Activated naive CD8-positive, alpha-beta T cell treated with anti-CD3 and anti-CD28 coated beads, Interleukin-2, amount 50 U/mL, for 24 hours (primary cell): ENCODE measurements at regions not wholly inside any gene's neighbourhood (a gene's known extent, or its start where the extent isn't known, plus 50 kb on each side); places are given as distances from the start of the nearest gene placed in this dataset.

Source experiments
- ATAC-seq: fragments of 150-1000 bp; cut with Tn5 transposase; one replicate; pipeline ENCODE4 v1.10.0; 2021
- DNase-seq: peaks from one replicate; pipeline ENCODE4 v3.0.0; 2021
- H3K27ac Mint-ChIP-seq: one replicate; pipeline ENCODE4 v1.8.0; 2021; ENCODE audit warnings: mild to moderate bottlenecking, mixed read lengths
- H3K27me3 Mint-ChIP-seq: one replicate; pipeline ENCODE4 v1.8.0; 2021; ENCODE audit warnings: mixed read lengths
- H3K36me3 Mint-ChIP-seq: one replicate; pipeline ENCODE4 v1.8.0; 2021; ENCODE audit warnings: low read depth, mixed read lengths
- H3K4me1 Mint-ChIP-seq: one replicate; pipeline ENCODE4 v1.8.0; 2021; ENCODE audit warnings: mixed read lengths
- H3K4me3 Mint-ChIP-seq: one replicate; pipeline ENCODE4 v1.8.0; 2021; ENCODE audit warnings: mild to moderate bottlenecking, moderate library complexity, mixed read lengths
- H3K9me3 Mint-ChIP-seq: one replicate; pipeline ENCODE4 v1.8.0; 2021; ENCODE audit warnings: mixed read lengths

DNA sequence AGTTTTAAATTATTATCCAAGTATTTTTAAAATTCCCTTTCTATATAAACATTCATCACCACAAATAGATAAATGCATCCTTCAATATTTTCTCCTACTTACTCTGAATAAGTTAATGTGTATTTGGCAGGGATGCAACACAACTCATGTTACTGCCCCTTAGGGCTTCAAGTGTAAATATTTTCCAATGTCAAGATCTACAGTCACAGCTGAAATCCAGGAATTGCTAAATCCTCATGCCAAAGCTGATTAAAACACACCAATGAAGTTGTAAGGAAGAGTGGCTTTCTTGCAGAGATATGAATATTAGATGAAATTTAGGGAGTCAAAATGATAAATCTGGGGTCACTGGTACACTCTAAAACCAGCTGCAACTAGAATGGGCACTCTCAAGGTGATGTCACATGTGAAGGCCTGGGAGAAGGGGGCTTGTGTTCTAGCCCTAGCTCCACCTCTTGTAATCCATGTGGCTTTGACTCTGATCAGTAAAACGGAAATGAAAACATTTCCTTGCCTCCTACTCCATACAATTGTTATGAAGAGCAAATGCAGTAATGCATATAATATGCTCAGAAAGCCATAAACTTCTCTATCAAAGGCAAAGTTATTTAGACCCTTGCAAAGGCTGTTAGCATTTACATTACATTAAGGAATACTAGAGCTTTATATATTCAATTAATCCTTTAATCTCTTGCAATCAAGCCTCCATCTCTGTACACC, 228.1 kb upstream of the NFE2L3 start:
- H3K36me3 Mint-ChIP-seq: peaks cover 1% of the 10 kb centered on the region
- H3K4me3 Mint-ChIP-seq: no peak overlapping the region
- DNase-seq: no peak
- no peaks in the 10 kb centered on the region for H3K4me1 Mint-ChIP-seq
- H3K27me3 Mint-ChIP-seq: peaks cover 6% of the 10 kb centered on the region
- peaks cover 11% of the 10 kb centered on the region for H3K9me3 Mint-ChIP-seq
- H3K27ac Mint-ChIP-seq: no peak overlapping the region
- ATAC-seq: no peak

DNA sequence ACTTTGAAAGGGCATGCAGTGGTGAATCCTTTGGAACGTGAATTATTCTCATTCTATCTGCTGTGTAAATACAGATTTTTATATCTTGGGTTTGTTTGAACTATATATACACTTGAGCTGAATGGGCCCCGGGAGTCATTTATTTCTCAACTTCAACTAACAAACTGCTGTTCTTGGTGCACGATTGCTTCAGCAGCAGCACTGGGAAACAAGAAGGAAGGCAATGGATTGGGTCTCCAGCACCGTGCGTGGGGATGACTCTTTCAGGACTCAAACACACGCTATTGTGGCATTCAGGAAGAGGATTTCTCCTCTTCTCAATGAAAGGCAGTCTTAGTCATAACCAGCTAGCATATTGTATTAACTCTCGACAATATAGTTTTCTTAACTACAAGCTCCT, 226.0 kb upstream of the NFE2L3 start:
- Mint-ChIP-seq H3K4me1 (no peaks in the 10 kb centered on the region), H3K4me3 (no peak overlapping the region), H3K9me3 (peaks cover 5% of the 10 kb centered on the region), H3K27me3 (peaks cover 8% of the 10 kb centered on the region), H3K27ac (no peak overlapping the region), H3K36me3 (no peaks in the 10 kb centered on the region)
- DNase-seq (no peak), ATAC-seq (no peak)

DNA sequence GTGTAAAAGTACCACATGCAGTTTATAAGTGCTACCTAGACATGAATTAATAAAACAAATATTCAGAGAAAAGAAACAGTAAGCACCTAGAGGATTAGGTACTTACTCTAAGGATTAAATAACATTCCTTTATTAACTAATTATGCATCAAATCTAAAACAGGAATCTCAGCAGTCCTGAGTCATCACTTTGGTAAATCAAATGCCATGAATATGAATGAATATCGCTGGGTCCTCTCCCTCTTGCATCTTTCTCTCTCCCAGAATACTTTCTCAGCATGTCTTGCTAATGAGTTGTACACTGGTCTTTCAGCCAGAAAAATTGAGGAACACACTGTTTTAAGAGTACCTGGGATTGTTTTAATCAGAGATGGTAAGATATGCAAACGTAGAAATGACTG, 225.5 kb upstream of the NFE2L3 start:
- no peaks in the 10 kb centered on the region for H3K4me1 Mint-ChIP-seq
- peaks cover 5% of the 10 kb centered on the region for H3K9me3 Mint-ChIP-seq
- H3K4me3 Mint-ChIP-seq: no peak overlapping the region
- ATAC-seq: no peak
- no peaks in the 10 kb centered on the region for H3K36me3 Mint-ChIP-seq
- H3K27ac Mint-ChIP-seq: no peak overlapping the region
- no peak for DNase-seq
- peaks cover 5% of the 10 kb centered on the region for H3K27me3 Mint-ChIP-seq

DNA sequence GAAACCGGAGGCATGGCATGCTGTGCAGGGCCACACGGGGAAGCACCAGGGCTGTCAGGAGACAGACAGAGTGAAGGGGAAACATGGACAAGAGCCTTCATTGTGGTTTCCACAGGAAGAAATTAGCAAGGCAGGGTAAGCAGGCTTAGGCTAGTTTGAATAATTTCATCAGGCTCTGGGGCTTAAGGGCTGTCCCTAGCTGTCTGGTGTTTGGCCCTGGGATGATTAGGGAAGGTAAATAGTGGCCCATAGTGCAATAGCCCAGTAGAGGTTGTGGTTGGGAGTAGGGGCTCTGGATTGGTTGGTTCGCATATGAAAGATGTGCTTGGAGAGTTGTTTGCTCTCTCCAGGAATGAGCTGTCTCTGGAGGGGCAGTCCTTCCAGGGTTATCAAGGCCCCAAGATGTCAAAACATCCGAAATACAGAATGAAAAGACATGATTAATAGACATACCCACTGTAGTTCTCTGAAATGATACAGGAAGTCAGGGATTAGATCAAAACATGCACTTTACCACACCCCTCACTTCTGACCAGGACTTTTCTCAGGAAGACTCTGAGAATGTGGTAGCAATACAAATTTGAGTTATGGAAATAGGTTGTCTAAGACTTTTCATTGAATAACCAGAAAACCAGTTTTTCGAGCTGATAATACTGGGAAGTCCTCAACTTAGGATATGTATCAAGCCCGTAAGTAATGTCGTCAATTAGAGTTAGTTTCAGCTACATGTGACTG, 224.9 kb upstream of the NFE2L3 start:
- H3K27ac Mint-ChIP-seq: no peak overlapping the region
- no peak overlapping the region for H3K4me3 Mint-ChIP-seq
- ATAC-seq: no peak
- peaks cover 5% of the 10 kb centered on the region for H3K27me3 Mint-ChIP-seq
- H3K9me3 Mint-ChIP-seq: peaks cover 5% of the 10 kb centered on the region
- H3K36me3 Mint-ChIP-seq: no peaks in the 10 kb centered on the region
- H3K4me1 Mint-ChIP-seq: no peaks in the 10 kb centered on the region
- DNase-seq: no peak

DNA sequence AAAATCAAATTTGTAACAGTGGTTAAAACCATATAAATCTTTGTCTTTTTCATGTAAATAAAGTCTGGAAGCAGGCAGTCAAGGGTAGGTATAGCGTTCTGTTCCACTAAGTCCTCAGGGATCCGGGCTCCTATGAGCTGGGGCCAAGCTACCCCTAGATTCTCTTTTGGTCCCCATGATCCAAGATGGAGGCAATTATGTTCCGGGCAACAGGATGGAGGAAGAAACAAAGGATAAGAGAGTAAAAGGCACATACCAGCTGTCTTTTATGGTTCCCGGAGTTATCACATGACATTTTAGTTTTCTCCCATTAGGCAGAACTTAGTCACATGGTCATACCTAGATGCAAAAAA, 224.4 kb upstream of the NFE2L3 start:
- Mint-ChIP-seq H3K4me3 (no peak overlapping the region), H3K36me3 (no peaks in the 10 kb centered on the region), H3K4me1 (no peaks in the 10 kb centered on the region), H3K27me3 (peaks cover 5% of the 10 kb centered on the region), H3K9me3 (peaks cover 6% of the 10 kb centered on the region), H3K27ac (no peak overlapping the region)
- no peak for ATAC-seq
- DNase-seq: no peak

DNA sequence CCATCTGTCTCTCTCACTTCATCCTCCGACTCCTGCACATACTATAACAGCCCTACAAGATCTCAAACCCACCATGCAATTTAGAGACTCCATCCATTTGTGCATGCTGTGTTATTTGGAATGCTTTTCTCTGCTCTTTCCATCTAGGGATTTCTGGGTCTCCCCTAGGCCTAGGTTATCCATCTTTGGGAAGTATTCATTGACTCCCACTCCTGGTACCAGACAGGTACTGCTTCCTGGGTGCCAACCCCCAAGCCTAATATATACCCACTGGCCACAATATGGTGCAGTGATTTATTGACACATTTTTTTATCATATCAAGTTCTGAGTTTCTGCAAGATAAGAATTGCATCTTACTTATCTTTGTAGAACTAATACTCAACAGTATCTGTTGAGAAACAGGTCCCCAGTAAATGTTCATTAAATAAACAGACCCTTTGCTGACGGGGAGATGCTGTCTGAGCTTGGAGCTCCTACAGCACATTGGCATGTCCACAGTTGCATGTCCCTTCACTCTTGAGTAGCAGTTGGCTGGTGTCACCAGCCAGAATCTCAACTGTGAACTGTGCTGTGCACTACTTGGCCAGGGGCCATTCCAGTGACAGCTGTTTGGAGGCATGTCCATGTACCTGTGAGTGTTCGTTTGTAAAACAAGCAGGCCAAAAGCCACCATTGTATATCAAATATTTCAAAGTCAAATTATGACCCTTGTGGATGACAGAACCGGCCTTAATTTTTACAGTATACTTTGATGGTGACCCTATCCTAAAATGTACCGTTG, 223.3 kb upstream of the NFE2L3 start:
- DNase-seq (no peak), ATAC-seq (no peak)
- Mint-ChIP-seq H3K36me3 (peaks cover 7% of the 10 kb centered on the region), H3K4me3 (no peak overlapping the region), H3K4me1 (no peaks in the 10 kb centered on the region), H3K27me3 (peaks cover 15% of the 10 kb centered on the region), H3K9me3 (peaks cover 18% of the 10 kb centered on the region), H3K27ac (no peak overlapping the region)

DNA sequence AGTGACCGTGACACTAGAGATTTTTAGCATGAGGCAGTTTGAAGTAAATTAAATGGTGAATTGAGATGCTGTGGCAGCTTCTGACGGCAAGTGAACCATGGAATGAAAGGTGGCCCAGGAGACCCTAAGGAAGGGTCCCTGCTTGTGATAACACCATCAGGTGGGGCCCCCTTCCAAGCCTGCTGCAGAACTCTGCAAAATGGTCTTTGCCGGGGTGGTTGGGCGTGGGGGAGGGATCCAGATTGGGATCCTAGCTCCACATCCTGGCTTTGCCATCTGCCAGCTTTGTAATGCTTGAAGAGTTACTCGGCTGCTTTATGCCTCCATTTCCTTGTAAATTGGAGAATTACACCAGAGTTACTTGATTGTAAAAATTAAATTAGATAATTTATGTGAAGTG, 222.6 kb upstream of the NFE2L3 start:
- peaks cover 18% of the 10 kb centered on the region for H3K27me3 Mint-ChIP-seq
- no peak overlapping the region for H3K27ac Mint-ChIP-seq
- H3K9me3 Mint-ChIP-seq: peaks cover 25% of the 10 kb centered on the region
- no peaks in the 10 kb centered on the region for H3K4me1 Mint-ChIP-seq
- peaks cover 9% of the 10 kb centered on the region for H3K36me3 Mint-ChIP-seq
- DNase-seq (no peak), ATAC-seq (no peak)
- H3K4me3 Mint-ChIP-seq: no peak overlapping the region

DNA sequence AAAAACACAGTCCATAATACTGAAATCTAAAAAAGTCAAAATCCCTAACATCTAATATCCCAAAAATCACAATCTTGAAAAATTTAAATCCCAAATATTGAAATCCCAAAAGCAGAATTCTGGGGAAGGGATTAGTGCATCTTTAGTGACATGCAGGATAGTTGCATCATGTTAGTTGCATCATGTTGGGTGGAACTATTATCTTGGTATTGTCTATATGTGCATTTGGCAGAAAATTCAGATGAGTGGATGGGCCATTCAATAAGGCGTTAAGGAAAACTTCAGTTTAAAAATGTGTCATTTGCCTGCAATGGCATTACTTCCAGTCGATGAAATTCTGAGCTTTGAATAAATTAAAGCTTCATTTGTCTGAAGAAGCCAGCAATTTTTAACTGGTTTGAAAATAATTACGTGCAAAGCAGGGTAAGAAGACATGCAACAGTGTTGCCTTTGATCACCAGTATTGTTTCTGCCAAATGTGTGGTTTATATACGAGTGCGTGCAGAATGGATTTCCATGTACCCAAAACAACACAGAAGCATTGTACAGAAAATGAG, 221.4 kb upstream of the NFE2L3 start:
- no peaks in the 10 kb centered on the region for H3K4me1 Mint-ChIP-seq
- H3K9me3 Mint-ChIP-seq: peaks cover 31% of the 10 kb centered on the region
- no peak overlapping the region for H3K4me3 Mint-ChIP-seq
- DNase-seq: no peak
- ATAC-seq: no peak
- peaks cover 27% of the 10 kb centered on the region for H3K27me3 Mint-ChIP-seq
- H3K27ac Mint-ChIP-seq: no peak overlapping the region
- H3K36me3 Mint-ChIP-seq: peaks cover 11% of the 10 kb centered on the region

DNA sequence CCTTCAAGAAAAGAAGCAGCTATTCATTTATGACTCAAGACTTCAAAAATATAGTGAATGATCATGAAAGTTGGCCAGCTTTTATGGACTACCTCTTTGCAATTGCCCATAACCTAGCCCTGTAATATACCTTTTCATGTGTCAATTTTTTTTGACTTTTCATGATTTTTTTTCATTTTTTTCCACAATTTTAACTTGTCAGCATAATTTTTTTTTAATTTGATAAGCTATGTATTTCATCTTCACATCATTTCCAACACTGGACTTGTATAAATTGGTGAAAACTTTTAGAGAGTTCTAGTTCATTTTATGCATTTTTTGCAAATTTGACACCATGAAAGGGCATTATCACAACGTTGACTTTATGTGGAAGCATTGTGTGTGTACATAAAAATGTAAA, 220.8 kb upstream of the NFE2L3 start:
- no peak for DNase-seq
- peaks cover 31% of the 10 kb centered on the region for H3K9me3 Mint-ChIP-seq
- H3K27ac Mint-ChIP-seq: no peak overlapping the region
- H3K4me1 Mint-ChIP-seq: no peaks in the 10 kb centered on the region
- H3K36me3 Mint-ChIP-seq: peaks cover 11% of the 10 kb centered on the region
- no peak overlapping the region for H3K4me3 Mint-ChIP-seq
- peaks cover 26% of the 10 kb centered on the region for H3K27me3 Mint-ChIP-seq
- ATAC-seq: no peak

DNA sequence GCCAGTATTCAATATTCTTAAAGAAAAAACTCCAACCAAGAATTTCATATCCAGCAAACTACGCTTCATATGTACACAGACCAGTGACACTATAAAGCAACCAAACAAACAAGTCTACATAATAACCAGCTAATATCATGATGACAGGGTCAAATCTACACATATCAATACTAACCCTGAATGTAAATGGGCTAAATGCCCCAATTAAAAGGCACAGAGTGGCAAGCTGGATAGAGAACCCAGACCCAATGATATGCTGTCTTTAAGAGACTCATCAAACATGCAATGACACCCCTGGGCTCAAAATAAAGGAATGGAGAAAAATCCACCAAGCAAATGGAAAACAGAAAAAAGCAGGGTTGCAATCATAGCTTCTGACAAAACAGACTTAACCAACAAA, 218.1 kb upstream of the NFE2L3 start:
- Mint-ChIP-seq H3K4me1 (no peaks in the 10 kb centered on the region), H3K36me3 (peaks cover 11% of the 10 kb centered on the region), H3K4me3 (no peak overlapping the region), H3K27ac (no peak overlapping the region), H3K9me3 (peaks cover 26% of the 10 kb centered on the region), H3K27me3 (peaks cover 37% of the 10 kb centered on the region)
- ATAC-seq (no peak), DNase-seq (no peak)

DNA sequence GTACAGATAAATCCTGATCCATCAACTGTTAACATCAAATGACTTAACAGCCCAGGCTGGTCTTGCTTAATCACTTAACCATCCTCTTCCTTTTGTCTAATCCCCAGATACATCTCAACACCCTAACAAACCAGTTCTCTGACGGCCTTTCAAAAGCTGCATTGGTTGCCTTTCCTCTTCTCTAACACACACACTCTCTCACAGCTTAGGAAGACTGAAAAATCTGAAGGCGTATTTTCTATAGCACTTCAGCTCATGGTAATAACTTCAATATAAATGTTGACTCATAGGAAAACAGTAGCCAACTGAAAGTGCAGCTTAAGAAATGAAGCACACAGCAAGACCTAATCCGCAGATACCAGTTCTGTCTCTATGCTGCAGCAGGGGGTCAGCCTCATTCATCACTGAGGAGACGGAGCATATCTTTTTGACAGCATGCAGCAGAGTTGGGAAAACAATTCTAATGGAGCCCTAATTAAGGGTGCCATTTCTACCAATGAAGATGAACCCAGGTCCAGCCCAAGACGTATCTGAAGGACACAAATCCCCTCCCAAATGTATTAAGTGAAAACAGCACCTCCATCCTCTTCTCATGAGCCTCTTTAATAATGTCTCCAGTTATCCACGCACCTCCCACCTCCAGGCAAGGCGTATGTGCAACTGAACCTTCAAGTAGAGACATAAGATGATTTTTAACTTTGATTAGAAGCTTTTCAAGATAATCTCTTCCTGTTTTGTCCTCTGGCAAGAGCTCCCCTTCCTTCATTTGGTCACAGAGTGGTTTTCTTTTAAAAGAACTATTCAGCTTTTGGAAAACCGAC, 211.7 kb upstream of the NFE2L3 start:
- H3K36me3 Mint-ChIP-seq: no peaks in the 10 kb centered on the region
- peak; percentile 28 for ATAC-seq
- no peaks in the 10 kb centered on the region for H3K9me3 Mint-ChIP-seq
- H3K4me1 Mint-ChIP-seq: peaks cover 12% of the 10 kb centered on the region
- no peak for DNase-seq
- no peak overlapping the region for H3K4me3 Mint-ChIP-seq
- H3K27me3 Mint-ChIP-seq: peaks cover 32% of the 10 kb centered on the region
- H3K27ac Mint-ChIP-seq: no peak overlapping the region

DNA sequence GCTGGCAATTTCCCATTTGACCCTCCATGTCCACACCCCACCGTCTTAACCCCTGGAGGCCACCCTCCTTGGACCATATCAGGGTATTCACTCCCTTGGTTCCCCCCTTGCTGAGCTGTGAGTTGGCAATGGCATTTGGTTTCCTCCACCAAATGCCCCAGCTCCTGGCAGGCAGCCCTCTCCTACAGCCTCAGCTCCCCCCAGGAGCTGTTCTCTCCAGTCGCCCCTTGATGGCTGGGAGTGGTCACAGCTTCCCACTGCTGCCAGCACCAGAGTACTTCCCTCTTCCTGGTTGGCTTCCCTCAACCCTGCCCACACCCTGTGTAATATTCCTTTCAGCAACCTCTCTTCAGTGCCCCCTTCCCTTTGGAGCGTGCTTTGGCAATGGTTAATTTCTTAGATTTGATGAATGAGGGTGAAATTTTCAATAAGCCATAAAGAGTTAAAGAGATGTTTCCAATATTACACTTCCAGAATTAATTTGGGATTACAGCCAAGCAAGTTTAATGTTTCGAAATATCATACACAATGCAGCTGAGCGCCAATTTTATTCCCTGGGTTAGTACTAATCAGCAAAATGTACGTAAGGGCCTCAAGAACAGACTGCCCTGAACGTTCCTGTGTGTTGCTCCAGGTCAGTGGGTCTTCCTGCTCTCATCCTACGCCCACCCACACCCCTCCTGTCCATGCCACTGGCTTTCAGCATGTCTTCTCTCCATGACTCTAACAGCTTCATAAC, 207.1 kb upstream of the NFE2L3 start:
- peaks cover 37% of the 10 kb centered on the region for H3K27me3 Mint-ChIP-seq
- H3K4me1 Mint-ChIP-seq: peaks cover 17% of the 10 kb centered on the region
- H3K36me3 Mint-ChIP-seq: no peaks in the 10 kb centered on the region
- ATAC-seq (no peak), DNase-seq (no peak)
- no peak overlapping the region for H3K27ac Mint-ChIP-seq
- no peak overlapping the region for H3K4me3 Mint-ChIP-seq
- no peaks in the 10 kb centered on the region for H3K9me3 Mint-ChIP-seq

DNA sequence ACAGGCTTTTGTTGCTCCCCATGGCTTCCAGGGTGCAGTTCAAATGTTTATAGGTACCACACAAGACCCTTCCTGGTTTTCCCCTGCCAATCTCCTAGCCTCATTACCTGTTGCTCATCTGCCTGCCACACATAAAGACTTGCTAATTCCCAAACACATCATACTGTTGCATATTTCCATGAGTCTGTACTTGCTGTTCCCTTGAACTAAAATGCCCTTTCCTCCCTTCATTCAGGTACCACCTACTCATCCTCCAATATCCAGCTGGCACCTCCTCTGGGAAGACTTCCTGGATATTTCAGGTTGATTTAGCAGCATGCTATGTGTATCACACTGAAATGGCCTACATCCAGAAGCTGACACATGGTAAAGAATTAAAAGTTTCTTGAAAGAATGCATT, 206.4 kb upstream of the NFE2L3 start:
- ATAC-seq (no peak), DNase-seq (no peak)
- peaks cover 14% of the 10 kb centered on the region for H3K4me1 Mint-ChIP-seq
- H3K36me3 Mint-ChIP-seq: no peaks in the 10 kb centered on the region
- H3K9me3 Mint-ChIP-seq: no peaks in the 10 kb centered on the region
- H3K27me3 Mint-ChIP-seq: peaks cover 37% of the 10 kb centered on the region
- H3K27ac Mint-ChIP-seq: no peak overlapping the region
- no peak overlapping the region for H3K4me3 Mint-ChIP-seq

DNA sequence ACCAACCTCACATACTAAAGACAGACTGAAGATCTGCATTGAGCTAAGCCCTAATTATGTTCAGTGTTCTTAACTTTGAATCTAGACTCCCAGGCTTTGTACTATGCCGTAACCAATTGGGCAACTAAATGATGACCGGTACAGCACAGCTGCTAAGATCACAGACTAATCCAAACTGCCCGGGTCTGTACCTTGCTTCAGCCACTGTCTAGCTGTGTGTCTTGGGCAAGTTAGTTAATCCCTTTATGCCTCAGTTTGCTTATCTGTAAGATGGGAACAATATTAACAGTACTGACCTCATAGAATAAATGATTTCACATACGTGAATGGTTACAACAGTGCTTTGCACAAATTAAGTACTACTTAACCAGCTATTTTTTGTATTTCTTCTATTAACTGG, 205.8 kb upstream of the NFE2L3 start:
- peaks cover 31% of the 10 kb centered on the region for H3K27me3 Mint-ChIP-seq

More for the DNA sequence above, 205.8 kb upstream of the NFE2L3 start:
- Mint-ChIP-seq H3K9me3 (no peaks in the 10 kb centered on the region), H3K4me3 (no peak overlapping the region), H3K27ac (no peak overlapping the region), H3K36me3 (no peaks in the 10 kb centered on the region), H3K4me1 (peaks cover 8% of the 10 kb centered on the region)
- DNase-seq (no peak), ATAC-seq (no peak)
